HepG2 (cell line): ENCODE measurements at regions not wholly inside any gene's neighbourhood (a gene's known extent, or its start where the extent isn't known, plus 50 kb on each side); places are given as distances from the start of the nearest gene placed in this dataset.

ENCODE experiments used
- ATAC-seq: fragments of 200-7000 bp; cut with Tn5 transposase; 3 replicates; pipeline ENCODE4 v1.9.1; 2020; ENCODE audit warnings: mild to moderate bottlenecking, moderate library complexity
- BruUV-seq: library from RNA; stranded (reverse); fragments of 400-500 nt; replicated peaks from 2 replicates; lab custom pipeline; 2021; lab: Mats Ljungman, UMichigan
- CTCF ChIA-PET: fragments of 300-600 bp; formaldehyde crosslinking; extraction: SDS; loops from one replicate; lab custom pipeline; 2021; ENCODE audit warnings: low total read pairs, inconsistent platforms, low intra/inter-chr PET ratio; lab: Yijun Ruan, JAX
- POLR2A ChIA-PET: fragments of 350-600 bp; sonication (Branson Sonifier 250); formaldehyde crosslinking; loops from one replicate; lab custom pipeline; 2020; ENCODE audit warnings: antibody characterized with exemption, inconsistent platforms; lab: Yijun Ruan, JAX
- DNase-seq: peaks from one replicate; pipeline ENCODE4 v3.0.0-alpha.2; 2015; ENCODE audit warnings: low spot score
- FAIRE-seq: peaks from 3 replicates; lab custom pipeline; 2011; peaks lifted over from hg19 to GRCh38; lab: Jason Lieb, UNC
- H2AFZ ChIP-seq: one replicate; pipeline ENCODE4 v1.6.1; 2011; ENCODE audit warnings: low read length, inconsistent platforms
- H3K27ac ChIP-seq: fragments of 300-600 bp; 3 replicates; pipeline ENCODE4 v1.8.0; 2011; ENCODE audit warnings: mixed run types, mild to moderate bottlenecking, mixed read lengths, low read length, inconsistent platforms; ENCODE audit not compliant: insufficient read depth; ENCODE audit errors: extremely low read length
- H3K27me3 ChIP-seq, 2 experiments: fragments of 200-600 bp in 1 of 2; 2 replicates in 1 of 2; 3 replicates in 1 of 2; pipeline versions ENCODE4 v1.6.0 to v1.8.0; 2011; ENCODE audit warnings: low read length in 2 of 2, mild to moderate bottlenecking in 2 of 2, moderate library complexity in 2 of 2, inconsistent platforms in 1 of 2; ENCODE audit not compliant: insufficient read depth in 2 of 2, control insufficient read depth in 1 of 2
- H3K36me3 ChIP-seq, 2 experiments: fragments of 200-600 bp in 1 of 2; replicated peaks in 1 of 2; 2 replicates in 1 of 2; 3 replicates in 1 of 2; pipeline versions ENCODE4 v1.5.1 to v1.8.0; 2011; ENCODE audit warnings: low read length in 2 of 2, inconsistent platforms in 1 of 2; ENCODE audit not compliant: insufficient read depth in 2 of 2, control insufficient read depth in 1 of 2
- H3K4me1 ChIP-seq: 2 replicates; pipeline ENCODE4 v1.5.1; 2012; ENCODE audit warnings: low read length, inconsistent platforms; ENCODE audit not compliant: insufficient read depth
- H3K4me2 ChIP-seq: 2 replicates; pipeline ENCODE4 v1.6.0; 2011; ENCODE audit warnings: low read depth, low read length, inconsistent platforms
- H3K4me3 ChIP-seq, 3 experiments: fragments of 200-600 bp in 1 of 3; sonication (generic), shearing (Covaris generic) in 1 of 3; replicated peaks in 1 of 3; 2 replicates each; pipeline ENCODE4 v1.5.1; 2011 to 2016; ENCODE audit warnings: low read length in 3 of 3, inconsistent platforms in 2 of 3, low read depth in 2 of 3, mild to moderate bottlenecking in 2 of 3, control low read depth in 1 of 3, mixed read lengths in 1 of 3; ENCODE audit not compliant: insufficient read depth in 1 of 3
- H3K79me2 ChIP-seq: one replicate; pipeline ENCODE4 v1.6.1; 2011; ENCODE audit warnings: low read length, inconsistent platforms; ENCODE audit not compliant: insufficient read depth
- H3K9ac ChIP-seq: 2 replicates; pipeline ENCODE4 v1.6.0; 2011; ENCODE audit warnings: mild to moderate bottlenecking, low read depth, low read length, inconsistent platforms; ENCODE audit not compliant: insufficient read depth
- H3K9me3 ChIP-seq: 2 replicates; pipeline ENCODE4 v1.5.1; 2012; ENCODE audit warnings: mild to moderate bottlenecking, low read length
- H4K20me1 ChIP-seq: 2 replicates; pipeline ENCODE4 v1.6.0; 2011; ENCODE audit warnings: inconsistent platforms, mild to moderate bottlenecking, low read length, moderate library complexity; ENCODE audit not compliant: insufficient read depth
- E2F1 ChIP-seq: sonication (generic); formaldehyde crosslinking; IDR thresholded peaks from 2 replicates; pipeline ENCODE4 v1.5.0; 2020; ENCODE audit warnings: missing genetic modification reagents
- KLF16 ChIP-seq, 2 experiments: sonication (generic) in 1 of 2; formaldehyde crosslinking in 1 of 2; IDR thresholded peaks; 2 replicates each; pipeline versions ENCODE4 v1.6.1 to v1.8.0; 2016 to 2023; ENCODE audit warnings: missing genetic modification reagents in 2 of 2, missing compliant biosample characterization in 1 of 2
- MXD1 ChIP-seq: sonication (generic); formaldehyde crosslinking; IDR thresholded peaks from 2 replicates; pipeline ENCODE4 v1.4.0; 2020; ENCODE audit warnings: mild to moderate bottlenecking, missing genetic modification reagents
- NFIB ChIP-seq: sonication (generic); formaldehyde crosslinking; IDR thresholded peaks from 2 replicates; pipeline ENCODE4 v1.9.0; 2021; ENCODE audit warnings: missing genetic modification reagents, mild to moderate bottlenecking, borderline replicate concordance
- RAD21 ChIP-seq: fragments of 450-650 bp; formaldehyde crosslinking; IDR thresholded peaks from 2 replicates; pipeline ENCODE4 v1.5.0; 2020; ENCODE audit warnings: mild to moderate bottlenecking
- SAFB2 ChIP-seq: sonication (generic); formaldehyde crosslinking; IDR thresholded peaks from 2 replicates; pipeline ENCODE4 v1.5.1; 2020; ENCODE audit warnings: missing genetic modification reagents, low read depth, mild to moderate bottlenecking, borderline replicate concordance
- TBP ChIP-seq: sonication (generic); formaldehyde crosslinking; IDR thresholded peaks from 2 replicates; pipeline ENCODE4 v1.5.0; 2020; ENCODE audit warnings: missing genetic modification reagents
- TCF12 ChIP-seq, 2 experiments: fragments of 450-650 bp in 1 of 2; sonication (generic) in 1 of 2; formaldehyde crosslinking in 1 of 2; IDR thresholded peaks; 2 replicates each; pipeline versions ENCODE4 v1.6.1 to v1.8.0; 2017 to 2022; ENCODE audit warnings: antibody characterized with exemption in 1 of 2, mild to moderate bottlenecking in 1 of 2, missing genetic modification reagents in 1 of 2, moderate library complexity in 1 of 2
- TRAFD1 ChIP-seq: sonication (generic); formaldehyde crosslinking; IDR thresholded peaks from 2 replicates; pipeline ENCODE4 v1.5.1; 2020; ENCODE audit warnings: missing genetic modification reagents, mild to moderate bottlenecking, borderline replicate concordance
- UBTF ChIP-seq: sonication (generic); formaldehyde crosslinking; IDR thresholded peaks from 2 replicates; pipeline ENCODE4 v1.4.0; 2020; ENCODE audit warnings: mild to moderate bottlenecking, missing genetic modification reagents
- ZEB1 ChIP-seq: IDR thresholded peaks from 2 replicates; pipeline ENCODE4 v1.6.1; 2012; ENCODE audit warnings: mild to moderate bottlenecking, low read depth, inconsistent platforms; ENCODE audit not compliant: insufficient replicate concordance
- ZNF850 ChIP-seq: sonication (generic); formaldehyde crosslinking; conservative IDR thresholded peaks from 2 replicates; pipeline ENCODE4 v1.9.0; 2021; ENCODE audit warnings: mild to moderate bottlenecking, missing genetic modification reagents
- WGBS: methylation state at CpG from one replicate; pipeline ENCODE4 v1.1.6; 2017; ENCODE audit warnings: low lambda C conversion rate; 5-methylcytosine and 5-hydroxymethylcytosine counted together
- in situ Hi-C: cut with HindIII; loops from 2 replicates; pipeline ENCODE4 v1.10.0; 2017; ENCODE audit warnings: low pct_unique_long_range_greater_than_20kb; ENCODE audit not compliant: extremely low pct_ligation_motif_present
- intact Hi-C: fragments of 100-400 bp; cut with micrococcal nuclease; formaldehyde crosslinking; loops from one replicate; pipeline ENCODE4 v1.10.0; 2022; ENCODE audit not compliant: unreplicated experiment

GRCh38 chr9:106393226-106393625, 469.7 kb upstream of the ZNF462 start:
- no peak for TF ChIP-seq NFIB
- ATAC-seq: no peak
- H3K27me3 ChIP-seq: no peaks in the 10 kb centered on the region
- ChIA-PET CTCF (no interaction called here), POLR2A (no interaction called here)
- H3K4me1 ChIP-seq: no peaks in the 10 kb centered on the region
- no peak overlapping the region for H3K4me3 ChIP-seq
- no peak overlapping the region for H3K9ac ChIP-seq
- no peak overlapping the region for H3K27ac ChIP-seq
- intact Hi-C loops (no loop called here), in situ Hi-C loops (no loop called here)
- DNase-seq: no peak
- FAIRE-seq: no peak
- H4K20me1 ChIP-seq: no peaks in the 10 kb centered on the region
- no peak overlapping the region for H3K4me2 ChIP-seq
- H3K36me3 ChIP-seq: no peaks in the 10 kb centered on the region
- no peaks in the 10 kb centered on the region for H3K79me2 ChIP-seq
- 9% methylated on average over 2 of the region's 2 CpGs for WGBS
- H2AFZ ChIP-seq: no peak overlapping the region
- H3K9me3 ChIP-seq: peaks cover 13% of the 10 kb centered on the region; the same call in 1 of the 2 replicates
- no TSS peak for BruUV-seq

GRCh38 chr9:106400170-106400569, 462.8 kb upstream of the ZNF462 start:
- H3K27ac ChIP-seq: no peak overlapping the region
- BruUV-seq: no TSS peak
- FAIRE-seq: no peak
- TF ChIP-seq MXD1 (CRISPR knock-in tag) (no peak), UBTF (CRISPR knock-in tag) (no peak), TBP (CRISPR knock-in tag) (no peak), E2F1 (no peak), TCF12 (IDR thresholded peaks at IDR 0.05) (no peak), TCF12 (CRISPR knock-in tag; IDR thresholded peaks at IDR 0.05) (no peak), ZNF850 (CRISPR knock-in tag) (no peak), ZEB1 (no peak), KLF16 (CRISPR knock-in tag; IDR thresholded peaks at IDR 0.05) (no peak), SAFB2 (no peak), TRAFD1 (CRISPR knock-in tag) (no peak), RAD21 (CRISPR knock-in tag) (no peak)

More at GRCh38 chr9:106400170-106400569, 462.8 kb upstream of the ZNF462 start:
- ChIA-PET CTCF (no interaction called here), POLR2A (no interaction called here)
- H3K4me3 ChIP-seq: no peak overlapping the region
- no peak overlapping the region for H2AFZ ChIP-seq
- H3K9me3 ChIP-seq: peaks cover 16% of the 10 kb centered on the region
- peaks cover 18% of the 10 kb centered on the region; the same call in 1 of the 2 replicates for H3K4me1 ChIP-seq
- H3K27me3 ChIP-seq: no peaks in the 10 kb centered on the region
- H4K20me1 ChIP-seq: no peaks in the 10 kb centered on the region
- ATAC-seq: no peak
- no peak overlapping the region for H3K4me2 ChIP-seq
- WGBS: 0% methylated on average over 1 of the region's 1 CpG
- H3K36me3 ChIP-seq: no peaks in the 10 kb centered on the region
- no peak for DNase-seq
- intact Hi-C loops (no loop called here), in situ Hi-C loops (no loop called here)
- no peak overlapping the region for H3K9ac ChIP-seq
- no peaks in the 10 kb centered on the region for H3K79me2 ChIP-seq
